Breast epithelium (tissue), 3 donors: ENCODE measurements at regions not wholly inside any gene's neighbourhood (a gene's known extent, or its start where the extent isn't known, plus 50 kb on each side); places are given as distances from the start of the nearest gene placed in this dataset.

Experiments used
- POLR2A ChIP-seq: fragments of 450-650 bp; IDR thresholded peaks from one replicate; pipeline ENCODE4 v1.6.1; 2016; ENCODE audit warnings: antibody characterized with exemption, mild to moderate bottlenecking, moderate library complexity
- POLR2AphosphoS5 ChIP-seq, 3 donors: sonication (generic); formaldehyde crosslinking; IDR thresholded peaks; one replicate each; pipeline ENCODE4 v1.6.1; 2017; ENCODE audit warnings: antibody characterized with exemption in 3 of 3
- TF ChIP-seq, protein P1 (sequence below), 3 donors: fragments of 450-650 bp; IDR thresholded peaks; one replicate each; pipeline ENCODE4 v1.5.1; 2016 to 2017; ENCODE audit warnings: antibody characterized with exemption in 3 of 3, mild to moderate bottlenecking in 3 of 3, moderate library complexity in 3 of 3

DNA sequence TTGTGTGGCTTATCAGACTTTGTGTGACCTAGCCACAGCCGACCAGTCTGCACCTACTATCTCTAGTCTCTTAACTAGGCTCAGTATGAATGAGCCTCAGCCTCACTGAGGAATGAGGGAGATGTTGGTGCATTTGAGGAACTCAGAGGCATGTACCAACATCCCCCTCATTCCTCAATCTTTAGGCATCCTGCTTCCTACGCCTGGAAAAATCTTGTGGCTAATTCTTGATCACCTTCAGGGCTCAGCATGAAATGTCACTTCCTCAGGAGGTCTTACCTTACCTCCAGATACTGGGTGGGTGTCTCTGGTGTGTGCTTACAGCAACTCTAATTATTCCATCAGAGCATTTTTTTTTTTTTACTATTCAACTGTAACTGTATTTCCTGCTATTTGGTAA is 148.8 kb upstream of the TMCC3 start:
- TF ChIP-seq, protein P1, sequence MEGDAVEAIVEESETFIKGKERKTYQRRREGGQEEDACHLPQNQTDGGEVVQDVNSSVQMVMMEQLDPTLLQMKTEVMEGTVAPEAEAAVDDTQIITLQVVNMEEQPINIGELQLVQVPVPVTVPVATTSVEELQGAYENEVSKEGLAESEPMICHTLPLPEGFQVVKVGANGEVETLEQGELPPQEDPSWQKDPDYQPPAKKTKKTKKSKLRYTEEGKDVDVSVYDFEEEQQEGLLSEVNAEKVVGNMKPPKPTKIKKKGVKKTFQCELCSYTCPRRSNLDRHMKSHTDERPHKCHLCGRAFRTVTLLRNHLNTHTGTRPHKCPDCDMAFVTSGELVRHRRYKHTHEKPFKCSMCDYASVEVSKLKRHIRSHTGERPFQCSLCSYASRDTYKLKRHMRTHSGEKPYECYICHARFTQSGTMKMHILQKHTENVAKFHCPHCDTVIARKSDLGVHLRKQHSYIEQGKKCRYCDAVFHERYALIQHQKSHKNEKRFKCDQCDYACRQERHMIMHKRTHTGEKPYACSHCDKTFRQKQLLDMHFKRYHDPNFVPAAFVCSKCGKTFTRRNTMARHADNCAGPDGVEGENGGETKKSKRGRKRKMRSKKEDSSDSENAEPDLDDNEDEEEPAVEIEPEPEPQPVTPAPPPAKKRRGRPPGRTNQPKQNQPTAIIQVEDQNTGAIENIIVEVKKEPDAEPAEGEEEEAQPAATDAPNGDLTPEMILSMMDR (IDR thresholded peaks at IDR 0.05): no peak
- no peak for TF ChIP-seq POLR2A
- no peak for TF ChIP-seq POLR2AphosphoS5 (IDR thresholded peaks at IDR 0.05)
